Activated CD8-positive, alpha-beta memory T cell treated with anti-CD3 and anti-CD28 coated beads for 36 hours (primary cell): ENCODE measurements at regions not wholly inside any gene's neighbourhood (a gene's known extent, or its start where the extent isn't known, plus 50 kb on each side); places are given as distances from the start of the nearest gene placed in this dataset.
"Not testable (repeated sequence)": the region's sequence is repeated elsewhere in the genome, so short reads cannot be mapped to it uniquely, and the experiment has no call there.

ENCODE experiments used
- CTCF ChIA-PET: fragments of 350-600 bp; sonication (Branson Sonifier 250); formaldehyde crosslinking; loops from one replicate; lab custom pipeline; 2021; ENCODE audit warnings: antibody characterized with exemption; lab: Charles Lee
- POLR2A ChIA-PET: fragments of 350-600 bp; sonication (Branson Sonifier 250); formaldehyde crosslinking; loops from one replicate; lab custom pipeline; 2021; ENCODE audit warnings: antibody characterized with exemption; lab: Charles Lee

DNA sequence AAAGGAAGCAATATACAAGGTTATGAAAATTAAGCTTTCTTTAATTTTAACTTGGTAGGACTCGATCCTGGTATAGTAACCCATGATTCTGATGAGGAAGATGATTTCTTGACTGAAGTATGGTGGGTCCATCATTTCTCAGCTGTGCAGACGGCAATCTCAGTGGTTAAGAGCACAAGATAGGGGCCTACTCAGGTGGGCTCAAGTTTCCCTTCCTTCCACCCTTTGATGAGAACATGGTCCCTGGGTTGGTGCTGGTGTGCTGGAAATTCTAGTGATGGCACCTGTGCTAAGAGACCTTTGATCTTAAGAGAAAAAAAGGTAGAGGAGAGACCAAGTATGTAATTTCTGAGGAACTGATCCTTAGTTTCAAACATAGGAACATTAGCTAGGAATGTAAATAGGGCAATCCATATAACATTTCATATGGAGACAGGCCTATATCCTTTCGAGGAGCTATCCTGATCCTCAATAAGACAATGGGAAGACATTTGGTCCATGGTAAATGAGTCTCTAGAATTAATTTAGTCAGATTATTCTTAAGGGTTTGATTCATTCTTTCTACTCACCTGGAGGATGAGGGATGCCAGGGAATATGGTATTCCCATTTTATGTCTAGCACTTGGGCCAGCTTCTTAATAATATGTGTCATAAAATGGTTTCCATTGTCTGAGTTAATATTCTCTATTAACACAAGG, 104.5 kb upstream of the NECTIN3 start:
- POLR2A ChIA-PET, result no interaction called here
- CTCF ChIA-PET, result no interaction called here

DNA sequence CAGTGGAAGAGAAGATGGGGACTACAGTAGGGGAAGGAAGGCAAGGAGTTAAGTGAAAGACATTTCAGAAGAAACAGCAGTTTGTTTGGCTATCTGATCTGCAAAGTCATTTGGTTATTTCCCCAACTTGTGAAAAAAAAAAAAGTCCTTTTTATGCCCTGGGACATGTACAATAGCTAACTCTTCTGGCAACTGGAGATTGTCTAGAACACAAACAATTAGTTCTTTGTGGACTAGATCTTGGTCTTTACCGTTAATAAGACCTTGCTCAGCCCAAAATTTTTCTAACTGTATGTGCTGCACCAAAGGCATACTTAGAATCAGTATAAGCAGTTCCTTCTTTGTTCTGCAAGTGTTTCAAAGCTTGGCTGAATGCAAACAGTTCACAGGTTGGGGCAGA, 103.5 kb upstream of the NECTIN3 start:
- ChIA-PET CTCF (no interaction called here), POLR2A (no interaction called here)

DNA sequence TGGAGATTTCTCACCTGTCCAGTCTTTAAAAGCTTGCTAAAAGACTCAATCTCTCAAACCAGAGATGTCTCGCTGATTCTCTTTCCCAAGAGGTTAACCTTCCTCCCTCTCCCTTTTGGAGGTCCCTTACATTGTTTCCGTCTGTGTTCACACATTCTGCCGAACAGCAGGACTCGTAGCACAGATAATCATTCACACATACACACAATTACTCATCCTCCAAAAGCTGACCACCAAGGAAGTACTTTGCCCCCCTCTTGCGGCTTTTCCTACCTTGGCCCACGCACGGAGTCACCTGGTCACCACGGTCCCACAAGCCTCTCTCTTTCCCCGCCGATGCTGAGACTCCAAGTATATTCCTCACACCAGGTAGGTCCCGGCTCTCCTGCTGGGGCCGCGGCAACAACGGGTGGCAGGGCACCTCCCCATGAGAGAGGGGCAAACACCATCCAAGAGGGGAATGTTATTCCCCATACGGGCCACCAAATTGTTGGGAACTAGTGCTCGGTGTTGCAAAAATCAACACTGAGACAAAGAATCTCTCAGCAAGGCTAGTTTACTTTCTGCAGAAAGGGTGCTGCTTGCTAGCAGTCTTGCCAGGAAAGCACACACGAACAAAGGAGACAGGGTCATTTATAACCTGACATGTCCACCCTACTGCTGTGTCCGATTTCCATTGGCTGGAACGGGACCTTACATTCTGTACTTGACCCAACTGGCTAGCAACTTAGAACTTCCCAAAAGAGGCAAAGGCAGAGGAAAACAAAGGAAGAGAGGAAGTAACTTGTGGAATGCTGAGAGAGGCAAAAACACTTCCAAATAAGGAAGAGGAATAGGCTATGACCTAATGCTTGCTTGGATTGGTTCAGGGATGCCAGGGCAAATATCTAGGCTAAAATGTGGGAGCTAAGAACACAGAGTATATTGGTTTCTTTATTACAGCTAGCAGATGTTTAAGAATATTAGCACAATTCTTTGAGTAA, 102.1 kb upstream of the NECTIN3 start:
- POLR2A ChIA-PET, result no interaction called here
- CTCF ChIA-PET, result no interaction called here

DNA sequence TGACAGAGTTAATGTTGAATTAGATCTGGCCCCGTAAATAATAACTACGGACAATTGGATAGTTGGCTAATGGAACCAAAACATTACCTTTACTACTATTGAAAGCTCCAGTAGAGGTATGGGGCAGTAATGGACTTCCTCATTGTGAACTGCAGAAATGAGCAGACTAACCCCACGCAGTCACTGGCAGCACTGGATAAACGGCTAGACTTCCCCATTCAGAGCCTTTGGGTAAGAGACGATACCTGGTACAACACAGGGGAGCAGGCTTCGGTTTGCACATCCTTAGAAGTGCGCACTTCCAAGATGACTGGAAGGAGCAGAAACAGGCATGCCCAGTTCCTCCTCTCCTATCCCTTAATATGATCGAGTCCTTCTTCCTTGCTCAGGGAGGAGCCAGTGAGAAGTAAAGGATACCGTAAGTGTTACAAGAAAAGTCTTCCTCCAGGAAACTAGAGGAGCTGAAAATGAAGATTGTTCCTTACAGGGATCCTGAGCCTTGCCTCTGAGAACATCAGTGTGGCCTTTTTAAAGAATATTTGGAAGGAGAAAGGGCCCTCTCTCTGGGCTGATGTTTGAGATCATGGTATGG, 100.5 kb upstream of the NECTIN3 start:
- ChIA-PET POLR2A (no interaction called here), CTCF (no interaction called here)

DNA sequence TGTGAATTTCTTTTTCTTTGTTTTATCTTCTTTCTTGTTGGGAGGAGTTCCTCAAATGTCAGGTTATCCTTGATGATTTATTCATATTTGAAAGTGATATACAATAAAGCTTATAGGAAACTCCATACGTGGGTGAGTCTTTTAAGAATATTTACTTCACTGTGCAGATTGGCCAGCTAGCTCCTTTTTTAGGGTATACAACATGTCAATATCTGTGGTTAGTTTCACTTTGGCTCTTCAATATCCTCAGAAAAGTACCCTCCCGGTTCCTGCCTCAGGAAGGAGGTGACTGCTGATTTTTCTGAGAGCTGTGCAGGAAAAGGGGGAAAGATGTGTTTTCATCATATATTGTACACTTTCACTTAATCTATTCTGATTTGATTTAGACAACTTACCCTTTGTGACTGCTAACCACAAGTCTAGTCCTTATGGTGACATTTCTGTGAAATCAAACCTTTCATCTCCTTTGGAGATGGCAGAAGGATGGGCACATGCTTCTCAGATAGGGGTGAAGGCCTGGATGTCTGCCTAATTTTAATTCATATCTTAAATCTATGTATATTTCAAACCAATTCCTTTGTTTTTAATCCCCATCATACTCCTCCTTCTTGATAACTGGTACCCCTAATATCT, 98.2 kb upstream of the NECTIN3 start:
- ChIA-PET POLR2A (no interaction called here), CTCF (no interaction called here)

DNA sequence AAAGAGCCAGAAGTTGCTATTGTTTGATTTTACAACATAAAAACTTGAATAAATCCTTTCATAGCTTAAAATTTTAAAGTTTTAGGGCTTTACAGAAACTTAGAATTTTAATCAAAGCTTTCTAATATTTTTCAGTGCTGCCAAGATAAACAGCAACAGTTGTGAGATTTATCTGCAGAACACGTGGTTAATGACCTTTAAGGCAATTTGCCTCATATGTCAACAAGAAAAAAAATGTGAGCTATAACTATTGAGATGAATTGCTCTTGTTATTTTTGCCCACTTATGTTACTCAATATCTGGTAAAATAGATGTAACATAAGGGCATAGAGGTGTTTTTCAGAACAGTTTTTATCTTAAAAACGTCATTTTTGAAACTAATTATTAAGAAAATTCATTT, 96.7 kb upstream of the NECTIN3 start:
- CTCF ChIA-PET, result no interaction called here

DNA sequence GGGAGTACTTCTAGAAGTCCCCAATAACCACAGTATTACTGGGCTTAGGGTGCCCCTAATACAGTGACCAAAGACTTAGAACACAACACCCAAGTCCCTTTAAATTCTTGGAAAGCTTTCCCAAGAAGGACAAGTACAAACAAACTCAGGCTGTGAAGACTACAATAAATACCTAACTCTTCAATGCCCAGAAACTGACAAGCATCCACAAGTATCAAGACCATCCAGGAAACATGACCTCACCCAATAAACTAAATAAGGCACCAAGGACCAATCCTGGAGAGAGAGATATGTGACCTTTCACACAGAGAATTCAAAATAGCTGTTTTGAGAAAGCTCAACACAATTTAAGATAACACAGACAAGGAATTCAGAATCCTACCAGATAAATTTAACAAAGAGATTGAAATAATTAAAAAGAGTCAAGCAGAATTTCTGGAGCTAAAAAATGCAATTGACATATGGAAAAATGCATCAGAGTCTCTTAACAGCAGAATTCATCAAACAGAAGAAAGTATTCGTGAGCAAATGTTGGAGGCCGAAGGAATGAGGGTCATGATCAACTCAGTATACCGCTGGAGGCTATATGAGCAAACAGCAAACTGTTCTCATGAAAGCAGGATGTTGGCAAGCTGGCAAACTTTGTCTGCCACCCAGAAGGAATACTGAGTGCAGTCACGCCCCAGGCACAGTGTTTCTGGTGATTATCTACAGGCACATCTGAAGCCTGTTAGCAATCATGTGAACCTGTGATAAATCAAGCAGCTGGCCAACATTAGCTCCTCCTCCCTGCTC, 87.0 kb upstream of the NECTIN3 start:
- POLR2A ChIA-PET, result no interaction called here
- CTCF ChIA-PET, result no interaction called here

More for the DNA sequence above, 96.7 kb upstream of the NECTIN3 start:
- POLR2A ChIA-PET, result no interaction called here

DNA sequence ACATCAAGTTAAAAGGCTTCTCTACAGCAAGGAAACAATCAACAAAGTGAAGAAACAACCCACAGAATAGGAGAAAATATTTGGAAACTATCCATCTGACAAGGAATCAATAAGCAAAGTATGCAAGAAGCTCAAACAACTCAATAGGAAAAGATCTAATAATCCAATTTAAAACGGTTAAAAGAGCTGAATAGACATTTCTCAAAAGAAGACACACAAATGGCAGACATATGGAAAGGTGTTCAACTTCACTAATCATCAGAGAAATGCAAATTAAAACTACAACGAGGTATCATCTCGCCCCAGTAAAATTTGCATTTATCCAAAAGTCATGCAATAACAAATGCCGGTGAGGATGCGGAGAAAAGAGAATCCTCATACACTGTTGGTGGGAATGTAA, 82.2 kb upstream of the NECTIN3 start:
- ChIA-PET CTCF (no interaction called here), POLR2A (no interaction called here)

DNA sequence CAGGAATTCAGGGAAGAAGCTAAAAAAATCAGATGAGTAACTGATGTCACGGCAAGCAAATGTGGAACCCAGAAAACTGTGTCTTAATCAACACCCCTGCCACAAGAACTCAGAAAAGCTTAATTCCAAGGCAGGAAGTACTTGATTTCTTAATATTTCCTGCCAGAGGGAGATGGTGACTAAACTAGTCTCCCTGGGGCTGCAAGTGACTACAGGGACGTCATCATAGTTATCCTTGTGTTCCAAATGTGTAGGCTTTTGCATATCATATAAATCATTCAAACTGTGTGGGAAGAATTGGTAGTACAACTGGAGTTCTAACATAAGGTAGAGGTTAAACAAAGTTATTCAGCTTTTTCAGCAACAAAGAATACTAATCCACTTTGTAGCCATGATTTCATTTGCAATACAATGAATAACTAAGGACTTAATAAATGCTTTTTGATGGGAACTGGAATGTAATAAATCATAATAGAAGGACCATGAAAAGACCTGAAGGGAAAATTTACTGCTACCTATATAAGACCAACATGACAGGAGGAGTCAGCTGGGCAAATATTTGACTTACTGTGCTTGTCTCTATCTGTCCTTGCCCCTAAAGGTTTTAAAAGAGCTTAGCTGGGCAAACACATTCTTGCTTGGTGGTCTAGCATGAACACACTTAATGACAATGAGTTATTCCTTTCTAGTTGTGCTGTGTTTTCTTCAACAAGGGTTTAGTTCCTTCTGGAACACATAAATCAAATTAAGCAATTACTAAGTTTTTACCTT, 76.0 kb upstream of the NECTIN3 start:
- ChIA-PET CTCF (no interaction called here), POLR2A (no interaction called here)

DNA sequence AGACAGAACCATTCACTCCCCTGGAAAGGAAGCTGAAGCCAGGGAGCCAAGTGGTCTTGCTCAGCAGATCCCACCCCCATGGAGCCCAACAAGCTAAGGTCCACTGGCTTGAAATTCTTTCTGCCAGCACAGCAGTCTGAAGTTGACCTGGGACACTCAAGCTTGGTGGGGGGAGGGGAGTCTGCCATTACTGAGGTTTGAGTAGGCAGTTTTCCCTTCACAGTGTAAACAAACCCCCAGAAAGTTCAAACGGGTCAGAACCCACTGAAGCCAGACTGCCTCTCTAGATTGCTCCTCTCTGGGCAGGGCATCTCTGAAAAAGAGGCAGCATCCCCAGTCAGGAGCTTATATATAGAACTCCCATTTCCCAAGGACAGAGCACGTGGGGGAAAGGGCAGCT, 72.8 kb upstream of the NECTIN3 start:
- CTCF ChIA-PET, POLR2A ChIA-PET: not testable (repeated sequence)

DNA sequence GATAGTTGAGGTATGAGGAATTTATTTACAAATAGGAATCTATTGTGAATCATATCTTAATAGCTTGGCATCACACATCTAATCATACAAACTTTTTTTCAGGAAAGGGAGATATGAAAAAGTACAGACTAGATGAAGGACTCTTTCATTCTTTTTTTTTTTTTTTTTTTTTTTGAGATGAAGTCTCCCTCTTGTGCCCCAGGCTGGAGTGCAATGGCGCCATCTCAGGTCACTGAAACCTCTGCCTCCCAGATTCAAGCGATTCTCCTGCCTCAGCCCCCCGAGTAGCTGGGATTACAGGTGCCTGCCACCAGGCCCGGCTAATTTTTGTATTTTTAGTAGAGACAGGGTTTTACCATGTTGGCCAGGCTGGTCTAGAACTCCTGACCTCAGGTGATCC, 65.1 kb upstream of the NECTIN3 start:
- CTCF ChIA-PET, POLR2A ChIA-PET: not testable (repeated sequence)

DNA sequence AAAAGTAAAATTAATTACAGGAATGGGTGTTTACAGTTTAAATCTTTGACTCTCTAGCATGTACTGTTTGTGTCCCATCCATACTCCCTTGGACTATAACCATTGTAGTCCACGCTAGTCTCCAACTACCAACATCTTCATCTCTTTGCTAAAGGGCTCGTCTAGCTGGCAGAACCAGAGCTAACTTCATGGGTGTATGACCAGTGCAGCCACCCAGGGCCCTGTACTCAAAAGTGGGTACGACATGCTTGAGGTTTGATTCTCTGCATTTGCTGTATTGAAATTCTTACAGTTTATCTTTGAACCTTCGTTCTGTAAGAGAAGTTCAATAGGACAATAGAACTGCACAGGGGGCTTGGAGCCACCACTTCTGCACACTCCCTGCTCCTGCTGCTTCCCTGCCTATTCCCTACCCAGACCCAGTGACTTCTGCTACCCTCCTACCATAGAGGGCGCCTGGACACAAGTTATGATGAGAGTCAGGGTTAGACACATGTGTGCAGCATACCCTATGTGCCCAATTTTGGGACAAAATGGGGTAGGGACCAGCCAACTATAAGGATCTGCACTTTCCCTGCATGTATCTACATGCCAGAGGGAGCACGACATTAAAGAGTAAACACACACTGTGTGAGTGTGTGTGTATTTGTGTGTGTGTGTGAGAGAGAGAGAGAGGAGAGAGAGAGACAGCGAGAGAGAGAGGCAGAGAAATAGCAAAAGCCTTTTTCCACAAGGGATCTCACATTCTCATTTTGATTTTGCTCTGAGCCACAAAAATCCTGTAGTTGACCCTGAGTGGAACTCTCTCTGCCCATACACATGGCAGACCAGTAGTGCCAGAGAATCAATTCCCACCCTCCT, 59.0 kb upstream of the NECTIN3 start:
- POLR2A ChIA-PET, result no interaction called here
- CTCF ChIA-PET, result no interaction called here
